Smooth muscle cell (in vitro differentiated cells): ENCODE measurements at regions not wholly inside any gene's neighbourhood (a gene's known extent, or its start where the extent isn't known, plus 50 kb on each side); places are given as distances from the start of the nearest gene placed in this dataset.

Source experiments
- DNase-seq: peaks from one replicate; lab custom pipeline; 2025; ENCODE audit not compliant: unreplicated experiment; lab: John Stamatoyannopoulos, UW
- H2AFZ ChIP-seq: fragments of 200-600 bp; sonication (generic); 2 replicates; pipeline ENCODE4 v1.6.0; 2016; ENCODE audit warnings: antibody characterized with exemption, low read depth, mild to moderate bottlenecking
- H3F3A ChIP-seq: fragments of 200-600 bp; sonication (generic); 2 replicates; pipeline ENCODE4 v1.6.0; 2017; ENCODE audit warnings: antibody characterized with exemption, low read depth
- H3K27ac ChIP-seq: fragments of 200-600 bp; sonication (generic); 2 replicates; pipeline ENCODE4 v1.5.1; 2016; ENCODE audit warnings: low read depth, mild to moderate bottlenecking
- H3K27me3 ChIP-seq: fragments of 200-600 bp; sonication (generic); 2 replicates; pipeline ENCODE4 v1.6.1; 2016; ENCODE audit warnings: low read depth, mild to moderate bottlenecking
- H3K36me3 ChIP-seq: fragments of 200-600 bp; sonication (generic); 2 replicates; pipeline ENCODE4 v1.5.1; 2016; ENCODE audit warnings: low read depth
- H3K4me1 ChIP-seq: fragments of 200-600 bp; sonication (generic); 2 replicates; pipeline ENCODE4 v1.5.1; 2016; ENCODE audit warnings: low read depth
- H3K4me2 ChIP-seq: fragments of 200-600 bp; sonication (generic); 2 replicates; pipeline ENCODE4 v1.6.0; 2016; ENCODE audit warnings: mild to moderate bottlenecking
- H3K4me3 ChIP-seq: fragments of 200-600 bp; sonication (generic); 2 replicates; pipeline ENCODE4 v1.5.1; 2016; ENCODE audit warnings: mild to moderate bottlenecking
- H3K79me2 ChIP-seq: fragments of 200-600 bp; sonication (generic); 2 replicates; pipeline ENCODE4 v1.6.0; 2016; ENCODE audit warnings: low read depth, mild to moderate bottlenecking
- H3K9ac ChIP-seq: fragments of 200-600 bp; sonication (generic); 2 replicates; pipeline ENCODE4 v1.6.0; 2016; ENCODE audit warnings: low read depth
- H3K9me3 ChIP-seq: fragments of 200-600 bp; sonication (generic); replicated peaks from 2 replicates; pipeline ENCODE4 v1.5.1; 2016; ENCODE audit warnings: low read depth
- H4K20me1 ChIP-seq: fragments of 200-600 bp; sonication (generic); 2 replicates; pipeline ENCODE4 v1.6.0; 2016; ENCODE audit warnings: low read depth
- CTCF ChIP-seq: fragments of 200-600 bp; sonication (generic); IDR thresholded peaks from 2 replicates; pipeline ENCODE4 v1.5.1; 2017; ENCODE audit warnings: borderline replicate concordance, mild to moderate bottlenecking, antibody characterized with exemption; ENCODE audit not compliant: insufficient read depth, poor library complexity, severe bottlenecking
- WGBS: methylation state at CpG from one replicate; pipeline ENCODE4 v1.1.7; 2016; ENCODE audit warnings: low lambda C conversion rate; 5-methylcytosine and 5-hydroxymethylcytosine counted together

- H3K9ac ChIP-seq: no peak overlapping the region
- H3F3A ChIP-seq: no peaks in the 10 kb centered on the region
- 93% methylated on average over 3 of the region's 3 CpGs for WGBS
- H3K36me3 ChIP-seq: no peaks in the 10 kb centered on the region
- no peaks in the 10 kb centered on the region for H3K9me3 ChIP-seq
- peaks cover 74% of the 10 kb centered on the region for H3K79me2 ChIP-seq
- no peak for DNase-seq
- TF ChIP-seq CTCF: no peak
- H3K4me1 ChIP-seq: peaks cover 8% of the 10 kb centered on the region
- H3K27me3 ChIP-seq: no peaks in the 10 kb centered on the region
- H2AFZ ChIP-seq: no peak overlapping the region
- no peak overlapping the region for H3K4me2 ChIP-seq
- H3K27ac ChIP-seq: no peak overlapping the region
- peaks cover 65% of the 10 kb centered on the region for H4K20me1 ChIP-seq
- H3K4me3 ChIP-seq: no peak overlapping the region
Observed at GRCh38 chr5:124685404-124685930, 61.0 kb downstream of the ZNF608 start.

GRCh38 chr5:124683917-124684555, 62.4 kb downstream of the ZNF608 start:
- H3K4me3 ChIP-seq: no peak overlapping the region
- no peaks in the 10 kb centered on the region for H3K27me3 ChIP-seq
- no peaks in the 10 kb centered on the region for H3K36me3 ChIP-seq
- H3K9ac ChIP-seq: no peak overlapping the region
- no peak for TF ChIP-seq CTCF
- WGBS: 98% methylated on average over 2 of the region's 2 CpGs
- DNase-seq: no peak
- H3K79me2 ChIP-seq: peaks cover 67% of the 10 kb centered on the region
- H3K4me2 ChIP-seq: no peak overlapping the region
- H3F3A ChIP-seq: no peaks in the 10 kb centered on the region
- peaks cover 22% of the 10 kb centered on the region for H3K4me1 ChIP-seq
- no peaks in the 10 kb centered on the region for H3K9me3 ChIP-seq
- no peak overlapping the region for H3K27ac ChIP-seq
- peaks cover 62% of the 10 kb centered on the region for H4K20me1 ChIP-seq
- H2AFZ ChIP-seq: no peak overlapping the region

GRCh38 chr5:124679578-124680199, 66.8 kb downstream of the ZNF608 start:
- Histone ChIP-seq H3K27ac (no peak overlapping the region), H3K27me3 (no peaks in the 10 kb centered on the region), H3F3A (peaks cover 13% of the 10 kb centered on the region), H3K79me2 (peaks cover 68% of the 10 kb centered on the region), H3K9ac (no peak overlapping the region), H3K36me3 (no peaks in the 10 kb centered on the region), H4K20me1 (peaks cover 29% of the 10 kb centered on the region), H3K4me3 (no peak overlapping the region), H3K9me3 (no peaks in the 10 kb centered on the region), H3K4me1 (peaks cover 51% of the 10 kb centered on the region), H2AFZ (no peak overlapping the region), H3K4me2 (peak overlapping the region; percentile 77)
- TF ChIP-seq CTCF: no peak
- 47% methylated on average over 4 of the region's 4 CpGs for WGBS
- no peak for DNase-seq
